ENCODE measurements at regions not wholly inside any gene's neighbourhood (a gene's known extent, or its start where the extent isn't known, plus 50 kb on each side); places are given as distances from the start of the nearest gene placed in this dataset.
A peak's percentile ranks its signal among the peaks of the same experiment; 100 is the strongest.

DNA sequence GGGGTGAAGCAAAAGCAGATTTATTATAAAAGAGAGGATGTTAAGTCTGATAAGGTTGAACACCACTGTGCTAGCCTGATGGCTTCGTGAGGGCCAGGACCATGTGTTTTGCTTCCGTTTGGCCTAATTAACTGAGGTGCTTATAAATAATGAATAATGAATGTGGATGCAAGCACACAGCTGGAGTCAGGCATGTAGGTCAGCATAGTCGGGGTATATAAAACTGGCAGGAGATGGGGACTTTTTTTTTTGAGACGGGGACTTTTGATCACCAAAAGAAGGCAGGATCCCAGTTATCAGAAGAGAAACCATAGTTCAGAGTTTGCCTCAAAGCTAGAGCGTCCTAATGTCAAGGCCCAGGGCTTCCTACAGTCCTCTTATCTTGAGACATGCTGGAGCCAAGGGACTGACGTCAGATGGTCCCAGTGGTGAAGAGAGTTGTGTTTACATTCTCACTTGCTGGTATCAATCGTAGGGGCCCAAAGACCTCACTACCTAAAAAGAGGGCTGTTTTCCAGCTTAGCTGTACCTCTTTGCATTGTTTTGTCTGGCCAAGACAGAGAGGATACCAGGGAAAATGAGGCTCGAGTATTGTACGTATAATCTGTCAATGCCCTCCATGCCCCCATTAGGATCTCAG, 50.4 kb downstream of the RTL9 start:
- H3K9me3 Mint-ChIP-seq: no peaks in the 10 kb centered on the region
- DNase-seq (no peak), ATAC-seq (ENCODE audit: poor library complexity) (no peak)
- H3K4me3 ChIP-seq (ENCODE audit: low read length): no peak overlapping the region
- TF ChIP-seq CTCF (IDR thresholded peaks at IDR 0.05): no peak
- no peaks in the 10 kb centered on the region for H3K9me3 ChIP-seq (ENCODE audit: control insufficient read depth in 1 of 2, insufficient read depth in 1 of 2, low read length in 2 of 2)
- CTCF ChIA-PET: interaction anchor here (1.7 to 2.6 kb wide), 2 partner anchors 248 to 250 kb away, joined by 9 to 14 read pairs; no protein-coding TSS in a partner anchor
- H3K36me3 Mint-ChIP-seq (ENCODE audit: low read depth): no peaks in the 10 kb centered on the region
- H3K4me1 Mint-ChIP-seq (ENCODE audit: low read depth): no peaks in the 10 kb centered on the region
- H3K27ac ChIP-seq (ENCODE audit: low read depth in 1 of 2, low read length in 2 of 2): no peak overlapping the region
- peaks cover 2% of the 10 kb centered on the region for H3K4me1 ChIP-seq (ENCODE audit: insufficient read depth, low read length)
- no peaks in the 10 kb centered on the region for H3K27me3 ChIP-seq (ENCODE audit: control insufficient read depth in 1 of 2, insufficient read depth in 2 of 2, low read length in 2 of 2)
- intact Hi-C loops (cut with DNase I, micrococcal nuclease): loop anchor here (1.0 to 5.0 kb wide), 3 partner anchors 92 to 250 kb away; partner anchors contain the start of gene AMMECR1 (in 1 of the 2)
- no peak overlapping the region for H3K4me3 Mint-ChIP-seq
- H3K27me3 Mint-ChIP-seq: no peaks in the 10 kb centered on the region
- POLR2A ChIA-PET: no interaction called here
- H3K27ac Mint-ChIP-seq: no peak overlapping the region
- H3K36me3 ChIP-seq (ENCODE audit: insufficient read depth, low read length): no peaks in the 10 kb centered on the region

DNA sequence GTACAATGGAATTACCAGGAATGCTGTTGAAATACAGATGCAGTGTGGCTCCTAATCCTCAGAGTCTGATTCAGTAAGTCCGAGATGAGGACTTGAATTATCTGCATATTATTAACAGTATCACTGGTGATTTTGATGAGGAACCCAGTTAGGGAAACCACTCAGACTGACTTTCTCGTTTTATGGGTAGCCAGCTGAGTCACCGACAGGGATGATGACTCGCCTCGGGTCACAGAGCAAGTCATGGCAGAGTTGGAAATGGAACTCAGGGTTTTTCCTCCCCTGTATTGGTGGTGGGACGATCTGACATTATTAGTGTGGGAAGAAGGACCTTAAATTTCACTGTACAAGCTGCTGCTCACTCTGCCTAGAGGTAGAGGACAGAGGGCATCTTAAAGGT, 51.3 kb downstream of the RTL9 start:
- ATAC-seq (ENCODE audit: poor library complexity): no peak
- H3K4me1 ChIP-seq (ENCODE audit: insufficient read depth, low read length): peaks cover 2% of the 10 kb centered on the region
- Mint-ChIP-seq H3K27ac (no peak overlapping the region), H3K4me1 (ENCODE audit: low read depth) (no peaks in the 10 kb centered on the region), H3K4me3 (no peak overlapping the region), H3K27me3 (no peaks in the 10 kb centered on the region), H3K9me3 (no peaks in the 10 kb centered on the region), H3K36me3 (ENCODE audit: low read depth) (no peaks in the 10 kb centered on the region)
- intact Hi-C loops (cut with DNase I, micrococcal nuclease): loop anchor here in 1 of 2 experiments (5.0 kb wide), 1 partner anchor 93 kb away; the partner anchor contains the start of gene AMMECR1
- no peaks in the 10 kb centered on the region for H3K36me3 ChIP-seq (ENCODE audit: insufficient read depth, low read length)
- CTCF ChIA-PET: interaction anchor here (1.8 kb wide), 1 partner anchor 15 kb away, joined by 6 read pairs; no protein-coding TSS in a partner anchor
- H3K27me3 ChIP-seq (ENCODE audit: control insufficient read depth in 1 of 2, insufficient read depth in 2 of 2, low read length in 2 of 2): no peaks in the 10 kb centered on the region
- H3K9me3 ChIP-seq (ENCODE audit: control insufficient read depth in 1 of 2, insufficient read depth in 1 of 2, low read length in 2 of 2): no peaks in the 10 kb centered on the region
- peak in 2 of 14 experiments; percentile 1 to 14 for DNase-seq
- no peak for TF ChIP-seq CTCF (IDR thresholded peaks at IDR 0.05)
- H3K27ac ChIP-seq (ENCODE audit: low read depth in 1 of 2, low read length in 2 of 2): no peak overlapping the region
- H3K4me3 ChIP-seq (ENCODE audit: low read length): no peak overlapping the region
- POLR2A ChIA-PET: no interaction called here

DNA sequence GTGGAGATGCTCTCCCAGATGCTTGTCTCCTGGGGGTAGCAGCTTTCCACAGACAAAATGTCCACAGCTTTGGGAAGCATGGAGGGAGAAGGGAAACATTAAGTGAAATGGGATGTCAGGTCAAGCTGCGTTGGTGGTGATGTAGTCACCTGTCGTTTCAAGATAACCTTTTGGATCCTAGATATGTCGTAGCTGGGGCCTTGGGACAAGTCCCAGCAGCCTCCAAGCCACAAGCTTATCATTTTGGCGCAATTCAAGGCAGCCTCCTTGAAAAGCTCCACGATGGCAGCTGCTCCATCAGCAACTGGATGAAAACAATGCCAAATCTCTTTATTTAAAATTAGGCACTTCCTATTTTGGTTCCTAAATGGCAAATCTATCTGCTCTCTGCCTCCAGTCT, 52.0 kb downstream of the RTL9 start:
- DNase-seq (no peak), ATAC-seq (ENCODE audit: poor library complexity) (no peak)
- Histone ChIP-seq H3K9me3 (ENCODE audit: control insufficient read depth in 1 of 2, insufficient read depth in 1 of 2, low read length in 2 of 2) (no peaks in the 10 kb centered on the region), H3K4me3 (ENCODE audit: low read length) (no peak overlapping the region), H3K36me3 (ENCODE audit: insufficient read depth, low read length) (no peaks in the 10 kb centered on the region), H3K27ac (ENCODE audit: low read depth in 1 of 2, low read length in 2 of 2) (no peak overlapping the region), H3K27me3 (ENCODE audit: control insufficient read depth in 1 of 2, insufficient read depth in 2 of 2, low read length in 2 of 2) (no peaks in the 10 kb centered on the region), H3K4me1 (ENCODE audit: insufficient read depth, low read length) (peaks cover 2% of the 10 kb centered on the region)
- no peak overlapping the region for H3K4me3 Mint-ChIP-seq
- TF ChIP-seq CTCF (IDR thresholded peaks at IDR 0.05): no peak
- H3K4me1 Mint-ChIP-seq (ENCODE audit: low read depth): no peaks in the 10 kb centered on the region
- ChIA-PET CTCF (interaction anchor here (1.8 kb wide), 1 partner anchor 14 kb away, joined by 6 read pairs; no protein-coding TSS in a partner anchor), POLR2A (no interaction called here)
- intact Hi-C loops (cut with DNase I, micrococcal nuclease): no loop called here
- no peak overlapping the region for H3K27ac Mint-ChIP-seq
- H3K36me3 Mint-ChIP-seq (ENCODE audit: low read depth): no peaks in the 10 kb centered on the region
- no peaks in the 10 kb centered on the region for H3K9me3 Mint-ChIP-seq
- no peaks in the 10 kb centered on the region for H3K27me3 Mint-ChIP-seq

All from CD4-positive, alpha-beta T cell (primary cell).